ENCODE measurements at regions not wholly inside any gene's neighbourhood (a gene's known extent, or its start where the extent isn't known, plus 50 kb on each side); places are given as distances from the start of the nearest gene placed in this dataset.

- TF ChIP-seq CTCF (IDR thresholded peaks at IDR 0.05 in 2 of 3, conservative IDR thresholded peaks at IDR 0.05 in 1 of 3; ENCODE audit: borderline replicate concordance in 1 of 3, insufficient read depth in 1 of 3, low read depth in 2 of 3, low read length in 2 of 3), result no peak
- no peak for TF ChIP-seq SP1 (IDR thresholded peaks at IDR 0.05; ENCODE audit: low read depth)
- TF ChIP-seq EZH2phosphoT487 (IDR thresholded peaks at IDR 0.05; ENCODE audit: borderline replicate concordance), result no peak
- TF ChIP-seq, protein P1, sequence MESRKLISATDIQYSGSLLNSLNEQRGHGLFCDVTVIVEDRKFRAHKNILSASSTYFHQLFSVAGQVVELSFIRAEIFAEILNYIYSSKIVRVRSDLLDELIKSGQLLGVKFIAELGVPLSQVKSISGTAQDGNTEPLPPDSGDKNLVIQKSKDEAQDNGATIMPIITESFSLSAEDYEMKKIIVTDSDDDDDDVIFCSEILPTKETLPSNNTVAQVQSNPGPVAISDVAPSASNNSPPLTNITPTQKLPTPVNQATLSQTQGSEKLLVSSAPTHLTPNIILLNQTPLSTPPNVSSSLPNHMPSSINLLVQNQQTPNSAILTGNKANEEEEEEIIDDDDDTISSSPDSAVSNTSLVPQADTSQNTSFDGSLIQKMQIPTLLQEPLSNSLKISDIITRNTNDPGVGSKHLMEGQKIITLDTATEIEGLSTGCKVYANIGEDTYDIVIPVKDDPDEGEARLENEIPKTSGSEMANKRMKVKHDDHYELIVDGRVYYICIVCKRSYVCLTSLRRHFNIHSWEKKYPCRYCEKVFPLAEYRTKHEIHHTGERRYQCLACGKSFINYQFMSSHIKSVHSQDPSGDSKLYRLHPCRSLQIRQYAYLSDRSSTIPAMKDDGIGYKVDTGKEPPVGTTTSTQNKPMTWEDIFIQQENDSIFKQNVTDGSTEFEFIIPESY (IDR thresholded peaks at IDR 0.05; ENCODE audit: extremely low read depth, insufficient replicate concordance, low read length), result no peak
- no peak for TF ChIP-seq POLR2A (IDR thresholded peaks at IDR 0.05; ENCODE audit: borderline replicate concordance, extremely low read depth, insufficient read depth, insufficient read length)
- TF ChIP-seq, protein P2, sequence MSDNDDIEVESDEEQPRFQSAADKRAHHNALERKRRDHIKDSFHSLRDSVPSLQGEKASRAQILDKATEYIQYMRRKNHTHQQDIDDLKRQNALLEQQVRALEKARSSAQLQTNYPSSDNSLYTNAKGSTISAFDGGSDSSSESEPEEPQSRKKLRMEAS (IDR thresholded peaks at IDR 0.05), result no peak
- TF ChIP-seq ZNF274 (IDR thresholded peaks at IDR 0.05; ENCODE audit: low read depth, low read length), result no peak
Measured at GRCh38 chr7:121537031-121537430, 140.9 kb upstream of the FAM3C start.
